ENCODE measurements at regions not wholly inside any gene's neighbourhood (a gene's known extent, or its start where the extent isn't known, plus 50 kb on each side); places are given as distances from the start of the nearest gene placed in this dataset.
"Not testable (repeated sequence)": the region's sequence is repeated elsewhere in the genome, so short reads cannot be mapped to it uniquely, and the experiment has no call there.

- no peak for TF ChIP-seq POLR2A (IDR thresholded peaks at IDR 0.05; ENCODE audit: low read length)
- TF ChIP-seq GATA1 (IDR thresholded peaks at IDR 0.05; ENCODE audit: low read depth, low read length): no peak
- no peak for DNase-seq
These were observed 51.2 kb upstream of the RDX start for GRCh38 chr11:110347660-110348059.

GRCh38 chr11:110349138-110349996 is 53.0 kb upstream of the RDX start:
- DNase-seq: no peak
- TF ChIP-seq GATA1 (IDR thresholded peaks at IDR 0.05; ENCODE audit: low read depth, low read length): no peak
- TF ChIP-seq POLR2A (IDR thresholded peaks at IDR 0.05; ENCODE audit: low read length): no peak

- DNase-seq: not testable (repeated sequence)
These were observed 53.6 kb upstream of the RDX start for GRCh38 chr11:110349997-110350383.

- no peak for DNase-seq
- no peak for TF ChIP-seq POLR2A (IDR thresholded peaks at IDR 0.05; ENCODE audit: low read length)
These were observed 58.8 kb upstream of the RDX start for GRCh38 chr11:110355011-110355744.

- TF ChIP-seq POLR2A (IDR thresholded peaks at IDR 0.05; ENCODE audit: low read length) (no peak), GATA1 (IDR thresholded peaks at IDR 0.05; ENCODE audit: low read depth, low read length) (no peak)
- no peak for DNase-seq
These were observed 60.6 kb upstream of the RDX start for GRCh38 chr11:110356762-110357671.

GRCh38 chr11:110358336-110358735 is 61.9 kb upstream of the RDX start:
- TF ChIP-seq POLR2A (IDR thresholded peaks at IDR 0.05; ENCODE audit: low read length) (no peak), GATA1 (IDR thresholded peaks at IDR 0.05; ENCODE audit: low read depth, low read length) (no peak)
- no peak for DNase-seq

- DNase-seq: not testable (repeated sequence)
These were observed 64.5 kb upstream of the RDX start for GRCh38 chr11:110360781-110361408.

GRCh38 chr11:110362971-110363509 is 66.6 kb upstream of the RDX start:
- no peak for DNase-seq
- TF ChIP-seq GATA1 (IDR thresholded peaks at IDR 0.05; ENCODE audit: low read depth, low read length) (no peak), POLR2A (IDR thresholded peaks at IDR 0.05; ENCODE audit: low read length) (no peak)

GRCh38 chr11:110366291-110366690 is 63.5 kb upstream of the FDX1 start:
- TF ChIP-seq GATA1 (IDR thresholded peaks at IDR 0.05; ENCODE audit: low read depth, low read length): no peak
- TF ChIP-seq POLR2A (IDR thresholded peaks at IDR 0.05; ENCODE audit: low read length): no peak
- no peak for DNase-seq

- TF ChIP-seq POLR2A (IDR thresholded peaks at IDR 0.05; ENCODE audit: low read length): no peak
- TF ChIP-seq GATA1 (IDR thresholded peaks at IDR 0.05; ENCODE audit: low read depth, low read length): no peak
- DNase-seq: no peak
These were observed 62.2 kb upstream of the FDX1 start for GRCh38 chr11:110367571-110367970.

- DNase-seq: no peak
- TF ChIP-seq POLR2A (IDR thresholded peaks at IDR 0.05; ENCODE audit: low read length) (no peak), GATA1 (IDR thresholded peaks at IDR 0.05; ENCODE audit: low read depth, low read length) (no peak)
These were observed 58.7 kb upstream of the FDX1 start for GRCh38 chr11:110371084-110371483.

- TF ChIP-seq POLR2A (IDR thresholded peaks at IDR 0.05; ENCODE audit: low read length): no peak
- no peak for TF ChIP-seq GATA1 (IDR thresholded peaks at IDR 0.05; ENCODE audit: low read depth, low read length)
- no peak for DNase-seq
These were observed 56.6 kb upstream of the FDX1 start for GRCh38 chr11:110373051-110373702.

- TF ChIP-seq GATA1 (IDR thresholded peaks at IDR 0.05; ENCODE audit: low read depth, low read length) (no peak), POLR2A (IDR thresholded peaks at IDR 0.05; ENCODE audit: low read length) (no peak)
- DNase-seq: no peak
These were observed 54.8 kb upstream of the FDX1 start for GRCh38 chr11:110374921-110375320.
